Esophagus muscularis mucosa (tissue), 4 donors: ENCODE measurements at regions not wholly inside any gene's neighbourhood (a gene's known extent, or its start where the extent isn't known, plus 50 kb on each side); places are given as distances from the start of the nearest gene placed in this dataset.

Experiments
- DNase-seq: peaks from one replicate; pipeline ENCODE4 v3.0.0-alpha.2; 2017; ENCODE audit errors: extremely low spot score
- H3K27ac ChIP-seq, 4 donors: fragments of 200-600 bp; sonication (generic); replicated peaks in 1 of 4; 1 replicate in 3 of 4; 2 replicates in 1 of 4; pipeline ENCODE4 v1.5.1; 2016 to 2019; ENCODE audit warnings: mild to moderate bottlenecking in 1 of 4
- H3K27me3 ChIP-seq, 4 donors: fragments of 200-600 bp; sonication (generic); one replicate each; pipeline versions ENCODE4 v1.5.1 to v1.6.0; 2016 to 2019
- H3K36me3 ChIP-seq, 4 donors: fragments of 200-600 bp; sonication (generic); one replicate each; pipeline ENCODE4 v1.5.1; 2016 to 2019
- H3K4me1 ChIP-seq, 4 donors: fragments of 200-600 bp; sonication (generic); one replicate each; pipeline ENCODE4 v1.5.1; 2016 to 2019
- H3K4me3 ChIP-seq, 4 donors: fragments of 200-600 bp; sonication (generic); 1 replicate in 2 of 4; 2 replicates in 2 of 4; pipeline ENCODE4 v1.5.1; 2016 to 2019; ENCODE audit warnings: mild to moderate bottlenecking in 4 of 4, moderate library complexity in 1 of 4
- H3K9me3 ChIP-seq, 4 donors: fragments of 200-600 bp; sonication (generic); 1 replicate in 3 of 4; 2 replicates in 1 of 4; pipeline ENCODE4 v1.5.1; 2016 to 2019
- EP300 ChIP-seq: sonication (generic); formaldehyde crosslinking; IDR thresholded peaks from one replicate; pipeline ENCODE4 v1.6.1; 2017; ENCODE audit warnings: antibody characterized with exemption
- POLR2A ChIP-seq: fragments of 450-650 bp; IDR thresholded peaks from one replicate; pipeline ENCODE4 v1.6.1; 2017; ENCODE audit warnings: antibody characterized with exemption, moderate library complexity, mild to moderate bottlenecking, low read depth
- POLR2AphosphoS5 ChIP-seq, 2 donors: sonication (generic); formaldehyde crosslinking; IDR thresholded peaks; one replicate each; pipeline ENCODE4 v1.6.1; 2017; ENCODE audit warnings: antibody characterized with exemption in 2 of 2
- WGBS: methylation state at CpG from one replicate; pipeline ENCODE4 v1.1.5; 2018; 5-methylcytosine and 5-hydroxymethylcytosine counted together
- intact Hi-C: fragments of 100-400 bp; cut with DNase I; formaldehyde crosslinking; loops from one replicate; pipeline ENCODE4 v1.15.1; 2023
- TF ChIP-seq, protein P1 (sequence below), 3 experiments: fragments of 200-600 bp in 2 of 3; fragments of 450-650 bp in 1 of 3; sonication (generic) in 2 of 3; IDR thresholded peaks; one replicate each; pipeline ENCODE4 v1.5.1; 2017 to 2019; ENCODE audit warnings: antibody characterized with exemption in 3 of 3, mild to moderate bottlenecking in 2 of 3, moderate library complexity in 1 of 3

DNA sequence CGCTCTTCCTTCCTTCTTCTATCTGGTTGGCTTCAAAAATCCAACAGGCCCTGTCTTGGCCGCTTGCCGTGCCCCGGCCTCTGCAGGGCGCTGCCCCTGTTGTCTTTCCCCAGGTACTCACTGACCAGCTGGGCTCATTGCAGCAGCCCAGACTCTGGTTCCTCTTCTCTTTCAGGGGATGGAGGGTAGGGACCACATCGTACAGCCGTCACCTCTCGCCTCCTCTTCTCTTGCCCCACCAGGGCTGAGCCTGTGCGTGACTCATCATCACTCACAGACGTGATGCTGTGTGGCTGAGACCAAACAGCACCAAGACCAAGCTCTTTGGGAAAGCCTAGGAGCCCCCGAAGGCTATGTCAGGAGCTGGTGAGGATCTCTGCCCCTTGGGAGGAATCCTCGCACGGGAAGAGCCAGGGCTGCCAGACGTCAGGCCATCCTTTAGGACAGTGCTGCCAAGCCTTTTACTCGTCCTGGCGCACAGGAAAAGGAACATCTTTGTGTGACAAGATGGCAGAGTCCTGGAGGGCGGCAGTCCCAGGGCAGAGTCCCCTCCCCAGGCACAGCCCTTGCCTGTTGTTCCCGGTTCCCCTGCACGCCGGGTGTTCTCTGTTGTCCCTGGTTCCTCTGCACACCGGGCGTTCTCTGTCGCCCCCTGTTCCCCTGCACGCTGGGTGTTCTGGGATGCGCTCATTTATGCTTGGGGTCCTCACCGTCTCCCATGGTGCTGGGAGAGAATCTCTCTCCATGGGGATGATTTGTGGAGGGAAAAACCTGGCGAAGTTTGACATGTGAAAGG is 188.5 kb upstream of the SHH start:
- no peaks in the 10 kb centered on the region for H3K9me3 ChIP-seq
- no peak overlapping the region for H3K4me3 ChIP-seq
- H3K4me1 ChIP-seq: no peaks in the 10 kb centered on the region
- H3K36me3 ChIP-seq: no peaks in the 10 kb centered on the region
- WGBS: 85% methylated on average over 23 of the region's 27 CpGs
- no peak overlapping the region for H3K27ac ChIP-seq
- intact Hi-C loops: no loop called here
- DNase-seq: no peak
- TF ChIP-seq POLR2A: no peak
- TF ChIP-seq, protein P1, sequence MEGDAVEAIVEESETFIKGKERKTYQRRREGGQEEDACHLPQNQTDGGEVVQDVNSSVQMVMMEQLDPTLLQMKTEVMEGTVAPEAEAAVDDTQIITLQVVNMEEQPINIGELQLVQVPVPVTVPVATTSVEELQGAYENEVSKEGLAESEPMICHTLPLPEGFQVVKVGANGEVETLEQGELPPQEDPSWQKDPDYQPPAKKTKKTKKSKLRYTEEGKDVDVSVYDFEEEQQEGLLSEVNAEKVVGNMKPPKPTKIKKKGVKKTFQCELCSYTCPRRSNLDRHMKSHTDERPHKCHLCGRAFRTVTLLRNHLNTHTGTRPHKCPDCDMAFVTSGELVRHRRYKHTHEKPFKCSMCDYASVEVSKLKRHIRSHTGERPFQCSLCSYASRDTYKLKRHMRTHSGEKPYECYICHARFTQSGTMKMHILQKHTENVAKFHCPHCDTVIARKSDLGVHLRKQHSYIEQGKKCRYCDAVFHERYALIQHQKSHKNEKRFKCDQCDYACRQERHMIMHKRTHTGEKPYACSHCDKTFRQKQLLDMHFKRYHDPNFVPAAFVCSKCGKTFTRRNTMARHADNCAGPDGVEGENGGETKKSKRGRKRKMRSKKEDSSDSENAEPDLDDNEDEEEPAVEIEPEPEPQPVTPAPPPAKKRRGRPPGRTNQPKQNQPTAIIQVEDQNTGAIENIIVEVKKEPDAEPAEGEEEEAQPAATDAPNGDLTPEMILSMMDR (IDR thresholded peaks at IDR 0.05): no peak
- H3K27me3 ChIP-seq: peaks cover 0 to 71% (median 0%) of the 10 kb centered on the region in 4 donors

- intact Hi-C loops: no loop called here
- TF ChIP-seq, protein P1 (IDR thresholded peaks at IDR 0.05): no peak
- TF ChIP-seq POLR2AphosphoS5 (IDR thresholded peaks at IDR 0.05) (no peak), POLR2A (no peak), EP300 (no peak)
- Histone ChIP-seq H3K4me3 (no peak overlapping the region), H3K27me3 (peaks cover 0 to 77% (median 0%) of the 10 kb centered on the region in 4 donors), H3K9me3 (no peaks in the 10 kb centered on the region), H3K27ac (no peak overlapping the region), H3K36me3 (no peaks in the 10 kb centered on the region), H3K4me1 (no peaks in the 10 kb centered on the region)
- 89% methylated on average over 26 of the region's 29 CpGs for WGBS
- no peak for DNase-seq
These were observed 187.6 kb upstream of the SHH start for GRCh38 chr7:155999631-156000489.

- no peak overlapping the region for H3K27ac ChIP-seq
- 100% methylated on average over 1 of the region's 25 CpGs for WGBS
- no peaks in the 10 kb centered on the region for H3K4me1 ChIP-seq
- no peak overlapping the region for H3K4me3 ChIP-seq
- peaks cover 0 to 80% (median 0%) of the 10 kb centered on the region in 4 donors for H3K27me3 ChIP-seq
- TF ChIP-seq EP300: no peak
- TF ChIP-seq POLR2AphosphoS5 (IDR thresholded peaks at IDR 0.05): no peak
- TF ChIP-seq POLR2A: no peak
- TF ChIP-seq, protein P1 (IDR thresholded peaks at IDR 0.05): no peak
- no peaks in the 10 kb centered on the region for H3K9me3 ChIP-seq
- DNase-seq: no peak
- H3K36me3 ChIP-seq: no peaks in the 10 kb centered on the region
- intact Hi-C loops: no loop called here
These were observed 186.7 kb upstream of the SHH start for GRCh38 chr7:155998766-155999630.

DNA sequence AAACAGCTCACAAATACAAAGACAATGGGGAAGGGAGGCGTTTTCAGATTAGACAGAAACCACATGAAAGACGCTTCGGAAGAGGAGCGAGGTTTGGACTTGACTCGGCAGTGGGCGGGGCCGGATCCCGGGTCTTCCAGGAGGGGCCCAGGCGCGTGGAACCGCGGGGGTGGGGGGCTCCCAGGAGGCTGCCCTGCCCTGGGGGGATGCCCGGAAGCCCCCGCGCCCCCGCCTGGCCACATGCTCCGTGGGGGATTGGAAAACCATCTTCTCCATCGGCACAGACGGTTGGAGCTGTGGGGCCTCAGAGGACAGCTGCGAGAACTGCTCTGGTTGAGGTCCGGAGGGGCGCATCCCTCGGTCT is 186.0 kb upstream of the SHH start:
- peaks cover 0 to 75% (median 0%) of the 10 kb centered on the region in 4 donors for H3K27me3 ChIP-seq
- no peak for DNase-seq
- intact Hi-C loops: no loop called here

More for the DNA sequence above, 186.0 kb upstream of the SHH start:
- Histone ChIP-seq H3K4me1 (no peaks in the 10 kb centered on the region), H3K36me3 (no peaks in the 10 kb centered on the region), H3K27ac (no peak overlapping the region), H3K9me3 (no peaks in the 10 kb centered on the region), H3K4me3 (no peak overlapping the region)
- WGBS: 77% methylated on average over 22 of the region's 23 CpGs
- TF ChIP-seq POLR2AphosphoS5 (IDR thresholded peaks at IDR 0.05): no peak
- no peak for TF ChIP-seq EP300
- TF ChIP-seq POLR2A: no peak
- TF ChIP-seq, protein P1 (IDR thresholded peaks at IDR 0.05): no peak
